PC-9 (cell line): ENCODE measurements at regions not wholly inside any gene's neighbourhood (a gene's known extent, or its start where the extent isn't known, plus 50 kb on each side); places are given as distances from the start of the nearest gene placed in this dataset. TPM values are rescaled to one million over a fixed set of nuclear protein-coding genes. Genes with fewer than 3 reads are reported as not detected.

Experiments
- BruUV-seq: library from RNA; stranded (reverse); fragments of 400-500 nt; replicated peaks from 2 replicates; lab custom pipeline; 2021; lab: Mats Ljungman, UMichigan
- CTCF ChIA-PET: fragments of 300-600 bp; sonication (Branson Sonifier 250); formaldehyde crosslinking; loops from one replicate; lab custom pipeline; 2022; ENCODE audit warnings: antibody characterized with exemption; lab: Charles Lee
- POLR2A ChIA-PET: fragments of 300-600 bp; sonication (Branson Sonifier 250); formaldehyde crosslinking; loops from one replicate; lab custom pipeline; 2022; ENCODE audit warnings: antibody characterized with exemption; ENCODE audit not compliant: unreplicated experiment; lab: Charles Lee
- DNase-seq, 2 experiments: peaks; one replicate each; pipeline versions ENCODE4 v3.0.0 to v3.0.0-alpha.2; 2015 to 2022; ENCODE audit warnings: mixed read lengths in 1 of 2
- H2AFZ ChIP-seq: fragments of 200-600 bp; sonication (generic); 2 replicates; pipeline ENCODE4 v1.8.1; 2017; ENCODE audit warnings: antibody characterized with exemption
- H3F3A ChIP-seq: fragments of 200-600 bp; sonication (generic); 2 replicates; pipeline ENCODE4 v1.8.1; 2017; ENCODE audit warnings: antibody characterized with exemption, mild to moderate bottlenecking, low read depth; ENCODE audit not compliant: insufficient read depth
- H3K27ac ChIP-seq: fragments of 200-600 bp; sonication (generic); 2 replicates; pipeline ENCODE4 v1.6.1; 2016; ENCODE audit warnings: mixed run types
- H3K27me3 ChIP-seq: fragments of 200-600 bp; sonication (generic); 2 replicates; pipeline ENCODE4 v1.6.1; 2016; ENCODE audit warnings: low read depth, mixed run types; ENCODE audit not compliant: insufficient read depth
- H3K36me3 ChIP-seq: fragments of 200-600 bp; sonication (generic); 2 replicates; pipeline ENCODE4 v1.6.1; 2016; ENCODE audit warnings: low read depth, mixed run types
- H3K4me1 ChIP-seq: fragments of 200-600 bp; sonication (generic); replicated peaks from 2 replicates; pipeline ENCODE4 v1.6.1; 2016; ENCODE audit warnings: mixed run types; ENCODE audit not compliant: insufficient read depth
- H3K4me2 ChIP-seq: fragments of 200-600 bp; sonication (generic); 2 replicates; pipeline ENCODE4 v1.6.1; 2017; ENCODE audit warnings: mixed run types
- H3K4me3 ChIP-seq: fragments of 200-600 bp; sonication (generic); 2 replicates; pipeline ENCODE4 v1.6.1; 2016; ENCODE audit warnings: mixed run types
- H3K79me2 ChIP-seq: fragments of 200-600 bp; sonication (generic); 2 replicates; pipeline ENCODE4 v1.6.1; 2017; ENCODE audit warnings: low read depth, mixed run types
- H3K9me2 ChIP-seq: fragments of 200-600 bp; sonication (generic); 2 replicates; pipeline ENCODE4 v1.8.1; 2017; ENCODE audit warnings: mild to moderate bottlenecking; ENCODE audit not compliant: insufficient read depth
- H3K9me3 ChIP-seq: fragments of 200-600 bp; sonication (generic); 2 replicates; pipeline ENCODE4 v1.8.1; 2016; ENCODE audit warnings: low read depth; ENCODE audit not compliant: insufficient read depth
- H4K20me1 ChIP-seq: fragments of 200-600 bp; sonication (generic); 2 replicates; pipeline ENCODE4 v1.8.1; 2017; ENCODE audit not compliant: insufficient read depth
- CTCF ChIP-seq: fragments of 200-600 bp; sonication (generic); conservative IDR thresholded peaks from 2 replicates; pipeline ENCODE4 v1.6.1; 2017; ENCODE audit warnings: mixed run types, antibody characterized with exemption, mild to moderate bottlenecking, moderate library complexity
- EZH2 ChIP-seq: fragments of 200-600 bp; sonication (generic); IDR thresholded peaks from 2 replicates; pipeline ENCODE4 v1.8.0; 2017; ENCODE audit warnings: antibody characterized with exemption, low read depth
- intact Hi-C: fragments of 100-400 bp; cut with micrococcal nuclease; formaldehyde crosslinking; loops from one replicate; pipeline ENCODE4 v1.10.0; 2022; ENCODE audit not compliant: unreplicated experiment
- microRNA-seq: library from miRNA; unstranded; fragments of <30 nt; microRNA quantifications from one replicate; pipeline ENCODE4 v1.2.0, GENCODE V29; 2021; ENCODE audit warnings: borderline number of aligned reads, borderline replicate concordance

- CTCF ChIA-PET: interaction anchor here (0.6 kb wide), 1 partner anchor 142 kb away, joined by 3 read pairs; no protein-coding TSS in a partner anchor
- Histone ChIP-seq H3K4me3 (no peak overlapping the region), H3F3A (peaks cover 11% of the 10 kb centered on the region; the same call in 1 of the 2 replicates), H2AFZ (no peak overlapping the region), H3K36me3 (no peaks in the 10 kb centered on the region), H3K4me2 (no peak overlapping the region), H3K79me2 (no peaks in the 10 kb centered on the region), H3K27ac (no peak overlapping the region), H4K20me1 (no peaks in the 10 kb centered on the region), H3K4me1 (peaks cover 49% of the 10 kb centered on the region), H3K27me3 (no peaks in the 10 kb centered on the region), H3K9me3 (no peaks in the 10 kb centered on the region), H3K9me2 (no peaks in the 10 kb centered on the region)
- POLR2A ChIA-PET: no interaction called here
- intact Hi-C loops: no loop called here
- no TSS peak for BruUV-seq
- TF ChIP-seq CTCF (no peak), EZH2 (no peak)
- DNase-seq: no peak
Measured at GRCh38 chr6:37549558-37549957, 49.9 kb upstream of the CCDC167 start.

Small RNA genes lying in the stretch of these regions (microRNA-seq; reads per million reads assigned to microRNA genes)
- gene MIR4462: not detected
